ENCODE measurements at regions not wholly inside any gene's neighbourhood (a gene's known extent, or its start where the extent isn't known, plus 50 kb on each side); places are given as distances from the start of the nearest gene placed in this dataset.

- no peak for TF ChIP-seq CTCF (IDR thresholded peaks at IDR 0.05; ENCODE audit: low read depth, low read length, missing control alignments)
- DNase-seq (ENCODE audit: low read depth): no peak
- no peak overlapping the region for H3K4me3 ChIP-seq (ENCODE audit: low read depth, low read length)
Observed at GRCh38 chr5:153299891-153300290, 190.6 kb upstream of the GRIA1 start.

- no peak for TF ChIP-seq CTCF (IDR thresholded peaks at IDR 0.05; ENCODE audit: low read depth, low read length, missing control alignments)
- no peak overlapping the region for H3K4me3 ChIP-seq (ENCODE audit: low read depth, low read length)
- DNase-seq (ENCODE audit: low read depth): no peak
Observed at GRCh38 chr5:153308282-153308681, 182.2 kb upstream of the GRIA1 start.

DNA sequence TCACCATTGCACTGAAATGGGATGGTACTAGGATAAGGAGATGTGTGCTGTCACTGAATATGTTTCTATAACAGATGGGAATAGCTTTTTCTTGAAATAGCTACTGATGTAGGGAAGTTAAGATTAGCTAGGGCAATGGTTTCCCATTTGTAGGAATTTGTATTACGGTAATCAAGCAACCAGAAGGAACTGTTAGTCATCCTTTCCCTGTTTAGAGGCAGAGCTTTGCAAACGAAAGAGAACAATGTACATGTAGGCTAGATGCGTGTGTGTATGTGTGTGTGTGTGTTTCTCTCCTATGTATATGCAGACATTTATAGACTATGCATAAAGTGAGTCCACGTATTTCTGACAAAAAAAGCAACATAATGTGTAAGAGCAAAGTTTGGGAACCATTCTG lies 171.9 kb upstream of the GRIA1 start:
- DNase-seq (ENCODE audit: low read depth): no peak
- no peak overlapping the region for H3K4me3 ChIP-seq (ENCODE audit: low read depth, low read length)
- no peak for TF ChIP-seq CTCF (IDR thresholded peaks at IDR 0.05; ENCODE audit: low read depth, low read length, missing control alignments)

- no peak overlapping the region for H3K4me3 ChIP-seq (ENCODE audit: low read depth, low read length)
- DNase-seq (ENCODE audit: low read depth): no peak
- no peak for TF ChIP-seq CTCF (IDR thresholded peaks at IDR 0.05; ENCODE audit: low read depth, low read length, missing control alignments)
Observed at GRCh38 chr5:153321478-153321877, 169.0 kb upstream of the GRIA1 start.

GRCh38 chr5:153340139-153340538 lies 150.3 kb upstream of the GRIA1 start:
- no peak for DNase-seq (ENCODE audit: low read depth)
- TF ChIP-seq CTCF (IDR thresholded peaks at IDR 0.05; ENCODE audit: low read depth, low read length, missing control alignments): no peak
- no peak overlapping the region for H3K4me3 ChIP-seq (ENCODE audit: low read depth, low read length)

DNA sequence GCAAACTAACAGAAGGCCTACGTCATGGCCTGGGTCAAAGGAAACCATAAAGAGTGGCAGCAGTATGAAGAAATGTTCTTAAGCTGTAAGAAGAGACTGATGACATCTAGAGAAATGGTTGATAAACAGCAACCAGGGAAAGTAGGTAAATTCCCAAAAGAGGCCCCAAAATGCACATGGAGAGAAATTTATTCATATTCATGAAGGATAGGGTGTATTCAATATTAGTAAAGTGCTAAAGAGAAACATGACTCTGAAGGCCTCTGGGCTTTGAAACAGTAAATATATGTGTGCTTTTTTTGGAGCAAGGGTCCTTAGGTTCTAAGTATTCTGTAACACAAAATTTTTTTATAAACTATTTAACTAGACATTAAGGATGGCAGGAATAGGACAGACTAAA lies 149.7 kb upstream of the GRIA1 start:
- no peak overlapping the region for H3K4me3 ChIP-seq (ENCODE audit: low read depth, low read length)
- no peak for TF ChIP-seq CTCF (IDR thresholded peaks at IDR 0.05; ENCODE audit: low read depth, low read length, missing control alignments)
- no peak for DNase-seq (ENCODE audit: low read depth)

DNA sequence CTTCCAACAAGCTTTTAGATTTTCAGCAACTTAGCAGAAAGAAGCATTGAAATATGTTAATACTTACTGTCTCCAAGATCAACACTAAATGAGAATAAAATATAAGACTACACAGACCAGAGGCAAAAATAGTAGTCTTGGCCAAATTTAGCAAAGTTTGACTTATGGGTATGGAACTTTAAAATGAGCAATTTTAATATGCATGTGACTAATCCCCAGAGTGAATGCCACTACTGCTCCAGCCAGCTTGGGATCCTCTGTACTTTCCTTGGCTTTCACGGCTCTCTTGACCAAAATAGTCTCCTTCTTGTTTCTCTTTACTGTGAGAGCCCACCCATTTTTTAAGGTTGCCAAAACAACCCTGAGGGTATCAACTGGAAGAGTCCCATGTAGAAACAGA lies 148.0 kb upstream of the GRIA1 start:
- TF ChIP-seq CTCF (IDR thresholded peaks at IDR 0.05; ENCODE audit: low read depth, low read length, missing control alignments): no peak
- no peak overlapping the region for H3K4me3 ChIP-seq (ENCODE audit: low read depth, low read length)
- DNase-seq (ENCODE audit: low read depth): no peak
